ENCODE measurements at regions not wholly inside any gene's neighbourhood (a gene's known extent, or its start where the extent isn't known, plus 50 kb on each side); places are given as distances from the start of the nearest gene placed in this dataset.

- Histone ChIP-seq H3K4me1 (peaks cover 10% of the 10 kb centered on the region), H3K4me3 (no peak overlapping the region), H3K27ac (no peak overlapping the region), H3K9me3 (no peaks in the 10 kb centered on the region), H3K36me3 (ENCODE audit: insufficient read depth in 1 of 2, low read depth in 1 of 2) (no peaks in the 10 kb centered on the region), H3K27me3 (ENCODE audit: insufficient read depth in 3 of 3, low read length in 2 of 3) (no peaks in the 10 kb centered on the region)
- intact Hi-C loops (cut with DNase I) = no loop called here
- TF ChIP-seq CTCF (IDR thresholded peaks at IDR 0.05) = no peak
- 20 to 31% (median 20%) methylated on average over 8 of the region's 8 CpGs for WGBS, 3 donors
- ATAC-seq (peak in 3 of 4 donors; percentile 13 to 31 (median 17)), DNase-seq (no peak)
Measured at GRCh38 chr3:10600296-10600714, 94.9 kb upstream of the ATP2B2 start.

- WGBS, 3 donors = 48 to 58% (median 55%) methylated on average over 5 of the region's 5 CpGs
- Histone ChIP-seq H3K36me3 (ENCODE audit: insufficient read depth in 1 of 2, low read depth in 1 of 2) (no peaks in the 10 kb centered on the region), H3K9me3 (no peaks in the 10 kb centered on the region), H3K27ac (no peak overlapping the region), H3K4me3 (no peak overlapping the region), H3K27me3 (ENCODE audit: insufficient read depth in 3 of 3, low read length in 2 of 3) (no peaks in the 10 kb centered on the region), H3K4me1 (peaks cover 10% of the 10 kb centered on the region)
- intact Hi-C loops (cut with DNase I) = no loop called here
- ATAC-seq = peak in 3 of 4 donors; percentile 3 to 23 (median 12)
- TF ChIP-seq CTCF (IDR thresholded peaks at IDR 0.05) = no peak
- no peak for DNase-seq
Measured at GRCh38 chr3:10600726-10601125, 95.3 kb upstream of the ATP2B2 start.

- Histone ChIP-seq H3K4me3 (no peak overlapping the region), H3K27me3 (ENCODE audit: insufficient read depth in 3 of 3, low read length in 2 of 3) (no peaks in the 10 kb centered on the region), H3K9me3 (no peaks in the 10 kb centered on the region), H3K36me3 (ENCODE audit: insufficient read depth in 1 of 2, low read depth in 1 of 2) (no peaks in the 10 kb centered on the region), H3K27ac (no peak overlapping the region), H3K4me1 (peaks cover 10% of the 10 kb centered on the region)
- ATAC-seq = peak; percentile 11 to 72 (median 50)
- WGBS, 3 donors = 44 to 64% (median 54%) methylated on average over 6 of the region's 6 CpGs
- no peak for TF ChIP-seq CTCF (IDR thresholded peaks at IDR 0.05)
- intact Hi-C loops (cut with DNase I) = no loop called here
- DNase-seq = peak in 1 of 2 donors; percentile 19
Measured at GRCh38 chr3:10601151-10601856, 95.9 kb upstream of the ATP2B2 start.

GRCh38 chr3:10601857-10602230 lies 96.5 kb upstream of the ATP2B2 start:
- Histone ChIP-seq H3K36me3 (ENCODE audit: insufficient read depth in 1 of 2, low read depth in 1 of 2) (no peaks in the 10 kb centered on the region), H3K4me3 (no peak overlapping the region), H3K27ac (no peak overlapping the region), H3K27me3 (ENCODE audit: insufficient read depth in 3 of 3, low read length in 2 of 3) (no peaks in the 10 kb centered on the region), H3K9me3 (no peaks in the 10 kb centered on the region), H3K4me1 (peaks cover 10% of the 10 kb centered on the region)
- intact Hi-C loops (cut with DNase I) = no loop called here
- 59 to 64% (median 59%) methylated on average over 5 of the region's 5 CpGs for WGBS, 3 donors
- DNase-seq (no peak), ATAC-seq (no peak)
- TF ChIP-seq CTCF (IDR thresholded peaks at IDR 0.05) = no peak

- Histone ChIP-seq H3K36me3 (ENCODE audit: insufficient read depth in 1 of 2, low read depth in 1 of 2) (no peaks in the 10 kb centered on the region), H3K27me3 (ENCODE audit: insufficient read depth in 3 of 3, low read length in 2 of 3) (no peaks in the 10 kb centered on the region), H3K4me3 (no peak overlapping the region), H3K27ac (no peak overlapping the region), H3K9me3 (no peaks in the 10 kb centered on the region), H3K4me1 (peaks cover 10% of the 10 kb centered on the region)
- intact Hi-C loops (cut with DNase I) = no loop called here
- no peak for TF ChIP-seq CTCF (IDR thresholded peaks at IDR 0.05)
- no peak for DNase-seq
- no peak for ATAC-seq
- WGBS, 3 donors = 81 to 87% (median 83%) methylated on average over 7 of the region's 7 CpGs
Measured at GRCh38 chr3:10602271-10602670, 96.9 kb upstream of the ATP2B2 start.
